ENCODE measurements at regions not wholly inside any gene's neighbourhood (a gene's known extent, or its start where the extent isn't known, plus 50 kb on each side); places are given as distances from the start of the nearest gene placed in this dataset.

DNA sequence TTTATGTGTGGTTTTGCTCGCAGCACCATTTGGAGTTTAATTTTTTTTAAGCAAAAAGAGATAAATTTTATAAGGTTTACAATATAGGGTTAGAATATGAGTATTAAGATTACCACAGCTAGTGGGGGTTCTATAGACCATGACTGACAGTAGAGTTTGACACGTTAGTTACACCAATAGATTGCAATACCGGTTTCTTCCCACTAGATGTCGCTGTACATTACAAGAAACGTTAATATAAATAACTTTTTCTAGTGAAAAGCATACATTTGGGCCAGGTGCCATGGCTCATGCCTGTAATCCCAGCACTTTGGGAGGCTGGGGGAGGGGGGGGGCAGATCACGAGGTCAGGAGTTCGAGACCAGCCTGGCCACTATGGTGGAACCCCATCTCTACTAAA, 433.6 kb downstream of the MAGEB5 start:
- Histone ChIP-seq H3F3A (ENCODE audit: control insufficient read depth, insufficient read depth) (no peaks in the 10 kb centered on the region), H3K4me1 (ENCODE audit: control insufficient read depth, low read length) (no peaks in the 10 kb centered on the region), H3K9me3 (ENCODE audit: control insufficient read depth, insufficient read depth, low read length) (no peaks in the 10 kb centered on the region), H3K79me2 (ENCODE audit: control insufficient read depth, low read length) (no peaks in the 10 kb centered on the region), H3K4me3 (ENCODE audit: low read length) (no peak overlapping the region), H3K27ac (ENCODE audit: low read depth, low read length) (no peak overlapping the region), H3K4me2 (ENCODE audit: low read length) (no peak overlapping the region), H3K27me3 (ENCODE audit: control insufficient read depth, low read length) (no peaks in the 10 kb centered on the region), H3K9me2 (replicated peaks; ENCODE audit: control insufficient read depth, low read length) (no peaks in the 10 kb centered on the region), H3K36me3 (ENCODE audit: control insufficient read depth, low read length) (no peaks in the 10 kb centered on the region), H4K20me1 (ENCODE audit: control insufficient read depth, insufficient read depth, low read depth, low read length) (no peaks in the 10 kb centered on the region)
- TF ChIP-seq EZH2phosphoT487 (IDR thresholded peaks at IDR 0.05; ENCODE audit: borderline replicate concordance, low read length) = no peak
- TF ChIP-seq, protein P1, sequence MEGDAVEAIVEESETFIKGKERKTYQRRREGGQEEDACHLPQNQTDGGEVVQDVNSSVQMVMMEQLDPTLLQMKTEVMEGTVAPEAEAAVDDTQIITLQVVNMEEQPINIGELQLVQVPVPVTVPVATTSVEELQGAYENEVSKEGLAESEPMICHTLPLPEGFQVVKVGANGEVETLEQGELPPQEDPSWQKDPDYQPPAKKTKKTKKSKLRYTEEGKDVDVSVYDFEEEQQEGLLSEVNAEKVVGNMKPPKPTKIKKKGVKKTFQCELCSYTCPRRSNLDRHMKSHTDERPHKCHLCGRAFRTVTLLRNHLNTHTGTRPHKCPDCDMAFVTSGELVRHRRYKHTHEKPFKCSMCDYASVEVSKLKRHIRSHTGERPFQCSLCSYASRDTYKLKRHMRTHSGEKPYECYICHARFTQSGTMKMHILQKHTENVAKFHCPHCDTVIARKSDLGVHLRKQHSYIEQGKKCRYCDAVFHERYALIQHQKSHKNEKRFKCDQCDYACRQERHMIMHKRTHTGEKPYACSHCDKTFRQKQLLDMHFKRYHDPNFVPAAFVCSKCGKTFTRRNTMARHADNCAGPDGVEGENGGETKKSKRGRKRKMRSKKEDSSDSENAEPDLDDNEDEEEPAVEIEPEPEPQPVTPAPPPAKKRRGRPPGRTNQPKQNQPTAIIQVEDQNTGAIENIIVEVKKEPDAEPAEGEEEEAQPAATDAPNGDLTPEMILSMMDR (IDR thresholded peaks at IDR 0.05; ENCODE audit: low read depth, low read length, poor library complexity, severe bottlenecking) = peak; percentile 45

DNA sequence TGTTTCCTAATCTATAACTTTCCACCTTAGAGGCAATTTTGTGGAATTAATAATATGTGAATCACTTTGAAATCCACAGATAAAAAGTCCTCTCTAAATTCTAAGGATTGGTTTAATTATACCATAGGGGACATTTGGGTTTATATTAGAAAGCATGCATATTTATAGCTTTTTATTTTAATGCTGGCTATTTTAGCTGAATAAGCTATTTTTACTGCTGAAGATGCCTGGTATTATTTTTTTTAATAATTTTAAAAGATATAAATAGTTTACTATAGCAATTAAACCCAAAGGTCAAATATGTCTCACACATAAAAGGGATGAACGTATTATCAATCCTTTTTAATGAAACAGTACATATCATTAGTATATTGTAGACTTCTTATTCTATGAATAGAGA, 415.4 kb downstream of the MAGEB5 start:
- H3F3A ChIP-seq (ENCODE audit: control insufficient read depth, insufficient read depth) = no peaks in the 10 kb centered on the region
- TF ChIP-seq, protein P1 (IDR thresholded peaks at IDR 0.05; ENCODE audit: low read depth, low read length, poor library complexity, severe bottlenecking) = no peak
- TF ChIP-seq EZH2phosphoT487 (IDR thresholded peaks at IDR 0.05; ENCODE audit: borderline replicate concordance, low read length) = no peak

DNA sequence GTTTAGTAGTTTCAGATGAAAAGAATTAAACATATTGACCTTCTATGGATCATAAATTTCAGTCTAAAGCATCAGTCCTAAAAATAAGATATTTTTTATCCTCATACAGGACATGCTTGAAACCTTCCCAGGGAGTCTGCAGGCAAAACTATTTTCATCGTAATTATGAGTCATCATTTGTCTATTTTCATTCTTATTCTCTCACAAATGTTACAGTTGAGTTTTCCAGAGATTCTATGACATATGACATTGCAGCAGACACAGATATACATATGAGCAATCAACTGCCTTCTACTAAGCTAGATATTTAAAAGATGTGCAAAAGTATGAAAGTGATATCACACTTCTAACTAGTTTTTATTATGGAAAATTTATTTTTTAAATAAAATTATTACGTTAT, 398.0 kb downstream of the MAGEB5 start:
- H3K9me2 ChIP-seq (replicated peaks; ENCODE audit: control insufficient read depth, low read length) = no peaks in the 10 kb centered on the region
- H3K4me2 ChIP-seq (ENCODE audit: low read length) = no peak overlapping the region
- no peaks in the 10 kb centered on the region for H3K9me3 ChIP-seq (ENCODE audit: control insufficient read depth, insufficient read depth, low read length)
- no peaks in the 10 kb centered on the region for H3K79me2 ChIP-seq (ENCODE audit: control insufficient read depth, low read length)
- no peaks in the 10 kb centered on the region for H3K4me1 ChIP-seq (ENCODE audit: control insufficient read depth, low read length)
- H3K36me3 ChIP-seq (ENCODE audit: control insufficient read depth, low read length) = no peaks in the 10 kb centered on the region
- H3K27ac ChIP-seq (ENCODE audit: low read depth, low read length) = no peak overlapping the region
- no peaks in the 10 kb centered on the region for H3K27me3 ChIP-seq (ENCODE audit: control insufficient read depth, low read length)
- no peak for TF ChIP-seq EZH2phosphoT487 (IDR thresholded peaks at IDR 0.05; ENCODE audit: borderline replicate concordance, low read length)
- TF ChIP-seq, protein P1 (IDR thresholded peaks at IDR 0.05; ENCODE audit: low read depth, low read length, poor library complexity, severe bottlenecking) = no peak
- no peak overlapping the region for H3K4me3 ChIP-seq (ENCODE audit: low read length)
- H4K20me1 ChIP-seq (ENCODE audit: control insufficient read depth, insufficient read depth, low read depth, low read length) = no peaks in the 10 kb centered on the region
- H3F3A ChIP-seq (ENCODE audit: control insufficient read depth, insufficient read depth) = no peaks in the 10 kb centered on the region

More for the DNA sequence above, 415.4 kb downstream of the MAGEB5 start:
- no peaks in the 10 kb centered on the region for H3K9me3 ChIP-seq (ENCODE audit: control insufficient read depth, insufficient read depth, low read length)
- no peaks in the 10 kb centered on the region for H3K79me2 ChIP-seq (ENCODE audit: control insufficient read depth, low read length)
- H3K4me1 ChIP-seq (ENCODE audit: control insufficient read depth, low read length) = no peaks in the 10 kb centered on the region
- H3K9me2 ChIP-seq (replicated peaks; ENCODE audit: control insufficient read depth, low read length) = no peaks in the 10 kb centered on the region
- H3K4me3 ChIP-seq (ENCODE audit: low read length) = no peak overlapping the region
- H3K36me3 ChIP-seq (ENCODE audit: control insufficient read depth, low read length) = no peaks in the 10 kb centered on the region
- H3K27ac ChIP-seq (ENCODE audit: low read depth, low read length) = no peak overlapping the region
- no peaks in the 10 kb centered on the region for H4K20me1 ChIP-seq (ENCODE audit: control insufficient read depth, insufficient read depth, low read depth, low read length)
- H3K27me3 ChIP-seq (ENCODE audit: control insufficient read depth, low read length) = no peaks in the 10 kb centered on the region
- H3K4me2 ChIP-seq (ENCODE audit: low read length) = no peak overlapping the region

DNA sequence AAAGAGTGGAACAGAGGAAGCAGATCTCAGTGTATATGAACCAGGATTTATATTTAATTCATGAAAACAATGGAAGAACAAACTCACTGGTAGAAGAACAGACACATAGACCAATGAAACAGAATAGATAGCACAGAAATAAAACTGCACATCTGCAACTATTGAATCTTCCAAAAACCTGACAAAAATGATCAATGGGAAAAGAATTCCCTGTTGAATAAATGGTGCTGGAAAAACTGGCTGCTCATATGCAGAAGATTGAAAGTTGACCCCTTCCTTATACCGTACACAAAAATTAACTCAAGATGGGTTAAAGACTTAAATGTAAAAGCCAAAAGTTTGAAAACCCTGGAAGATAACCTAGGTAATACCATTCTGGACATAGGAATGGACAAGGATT, 391.0 kb downstream of the MAGEB5 start:
- Histone ChIP-seq H4K20me1 (ENCODE audit: control insufficient read depth, insufficient read depth, low read depth, low read length) (no peaks in the 10 kb centered on the region), H3K9me3 (ENCODE audit: control insufficient read depth, insufficient read depth, low read length) (no peaks in the 10 kb centered on the region), H3K4me3 (ENCODE audit: low read length) (no peak overlapping the region), H3K79me2 (ENCODE audit: control insufficient read depth, low read length) (no peaks in the 10 kb centered on the region), H3K27ac (ENCODE audit: low read depth, low read length) (no peak overlapping the region), H3K9me2 (replicated peaks; ENCODE audit: control insufficient read depth, low read length) (no peaks in the 10 kb centered on the region), H3K27me3 (ENCODE audit: control insufficient read depth, low read length) (no peaks in the 10 kb centered on the region), H3F3A (ENCODE audit: control insufficient read depth, insufficient read depth) (no peaks in the 10 kb centered on the region), H3K4me1 (ENCODE audit: control insufficient read depth, low read length) (no peaks in the 10 kb centered on the region), H3K36me3 (ENCODE audit: control insufficient read depth, low read length) (no peaks in the 10 kb centered on the region), H3K4me2 (ENCODE audit: low read length) (no peak overlapping the region)
- no peak for TF ChIP-seq EZH2phosphoT487 (IDR thresholded peaks at IDR 0.05; ENCODE audit: borderline replicate concordance, low read length)
- TF ChIP-seq, protein P1 (IDR thresholded peaks at IDR 0.05; ENCODE audit: low read depth, low read length, poor library complexity, severe bottlenecking) = no peak
